Ascending aorta (tissue), 2 donors: ENCODE measurements at regions not wholly inside any gene's neighbourhood (a gene's known extent, or its start where the extent isn't known, plus 50 kb on each side); places are given as distances from the start of the nearest gene placed in this dataset.
"Not testable (repeated sequence)": the region's sequence is repeated elsewhere in the genome, so short reads cannot be mapped to it uniquely, and the experiment has no call there.

Experiments
- DNase-seq, 2 donors: peaks; one replicate each; pipeline ENCODE4 v3.0.0-alpha.2; 2019; ENCODE audit warnings: low spot score in 2 of 2
- H3K27ac ChIP-seq, 2 donors: fragments of 200-600 bp; sonication (generic); one replicate each; pipeline ENCODE4 v1.5.1; 2016 to 2017; ENCODE audit warnings: mild to moderate bottlenecking in 1 of 2
- H3K27me3 ChIP-seq: fragments of 200-600 bp; sonication (generic); one replicate; pipeline ENCODE4 v1.5.1; 2017
- H3K36me3 ChIP-seq, 2 donors: fragments of 200-600 bp; sonication (generic); one replicate each; pipeline ENCODE4 v1.5.1; 2016
- H3K4me1 ChIP-seq, 2 donors: fragments of 200-600 bp; sonication (generic); one replicate each; pipeline ENCODE4 v1.5.1; 2016 to 2017; ENCODE audit warnings: mild to moderate bottlenecking in 1 of 2
- H3K4me3 ChIP-seq, 2 donors: fragments of 200-600 bp; sonication (generic); one replicate each; pipeline ENCODE4 v1.5.1; 2016 to 2017; ENCODE audit warnings: mild to moderate bottlenecking in 1 of 2
- H3K9me3 ChIP-seq, 2 donors: fragments of 200-600 bp; sonication (generic); one replicate each; pipeline ENCODE4 v1.5.1; 2016
- CTCF ChIP-seq, 3 experiments: fragments of 200-600 bp in 2 of 3; fragments of 450-650 bp in 1 of 3; sonication (generic) in 2 of 3; IDR thresholded peaks; one replicate each; pipeline ENCODE4 v1.5.1; 2016 to 2019; ENCODE audit warnings: antibody characterized with exemption in 3 of 3, mild to moderate bottlenecking in 1 of 3, moderate library complexity in 1 of 3
- intact Hi-C: fragments of 100-400 bp; cut with DNase I; formaldehyde crosslinking; loops from one replicate; pipeline ENCODE4 v1.15.1; 2023

GRCh38 chr4:12105519-12105918 lies 676.8 kb upstream of the HS3ST1 start:
- H3K27me3 ChIP-seq, result no peaks in the 10 kb centered on the region
- H3K27ac ChIP-seq, result no peak overlapping the region
- no peaks in the 10 kb centered on the region for H3K9me3 ChIP-seq
- TF ChIP-seq CTCF (IDR thresholded peaks at IDR 0.05), result no peak
- H3K36me3 ChIP-seq, result no peaks in the 10 kb centered on the region
- no peak overlapping the region for H3K4me3 ChIP-seq
- no peaks in the 10 kb centered on the region for H3K4me1 ChIP-seq
- no peak for DNase-seq
- intact Hi-C loops, result no loop called here

GRCh38 chr4:12089920-12090319 lies 661.2 kb upstream of the HS3ST1 start:
- H3K9me3 ChIP-seq, H3K36me3 ChIP-seq, H3K27me3 ChIP-seq, H3K27ac ChIP-seq, DNase-seq, intact Hi-C loops, H3K4me1 ChIP-seq, H3K4me3 ChIP-seq: not testable (repeated sequence)

DNA sequence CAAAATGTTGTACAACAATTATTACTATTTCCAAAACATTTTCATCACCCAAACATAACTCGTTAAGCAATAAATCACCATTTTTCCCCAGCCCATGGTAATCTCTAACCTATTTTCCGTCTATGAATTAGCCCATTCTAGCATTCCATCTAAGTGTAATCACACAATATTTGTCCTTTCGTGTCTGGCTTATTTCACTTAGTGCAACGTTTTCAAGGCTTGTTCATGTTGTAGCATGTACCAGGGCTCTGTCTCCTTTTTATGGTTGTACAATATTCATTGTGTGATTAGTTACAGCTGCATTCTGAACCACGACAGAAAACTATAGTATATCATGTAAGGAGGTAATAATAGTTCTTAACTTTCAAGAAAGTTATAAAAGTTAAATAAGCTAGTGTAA lies 656.0 kb upstream of the HS3ST1 start:
- no peak for TF ChIP-seq CTCF (IDR thresholded peaks at IDR 0.05)
- Histone ChIP-seq H3K27me3 (no peaks in the 10 kb centered on the region), H3K36me3 (no peaks in the 10 kb centered on the region), H3K27ac (no peak overlapping the region), H3K4me1 (no peaks in the 10 kb centered on the region), H3K9me3 (no peaks in the 10 kb centered on the region), H3K4me3 (no peak overlapping the region)
- no peak for DNase-seq
- intact Hi-C loops, result no loop called here

DNA sequence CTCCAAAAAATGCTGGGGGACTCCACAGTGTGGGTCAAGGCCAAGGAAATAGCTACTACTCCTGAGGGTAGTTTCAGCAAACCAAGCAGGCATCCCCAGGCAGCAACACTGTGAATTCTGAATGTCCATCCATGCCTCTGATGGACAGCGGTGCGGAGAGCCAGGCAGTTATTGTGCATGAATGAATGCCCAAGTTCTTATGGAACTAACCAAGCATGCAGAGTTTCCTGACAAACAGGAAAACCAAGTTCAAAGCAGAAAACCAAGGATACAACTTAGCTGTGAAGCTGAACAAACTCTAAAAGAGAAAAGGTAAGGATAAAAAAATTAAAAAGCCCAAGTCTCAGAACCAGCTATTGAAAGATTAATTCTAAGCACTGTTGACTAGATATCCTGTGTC lies 642.6 kb upstream of the HS3ST1 start:
- H3K27ac ChIP-seq, result no peak overlapping the region
- no peaks in the 10 kb centered on the region for H3K4me1 ChIP-seq
- H3K4me3 ChIP-seq, result no peak overlapping the region
- H3K9me3 ChIP-seq, result no peaks in the 10 kb centered on the region
- no peak for DNase-seq
- TF ChIP-seq CTCF (IDR thresholded peaks at IDR 0.05), result no peak
- intact Hi-C loops, result no loop called here
- H3K27me3 ChIP-seq, result no peaks in the 10 kb centered on the region
- no peaks in the 10 kb centered on the region for H3K36me3 ChIP-seq

DNA sequence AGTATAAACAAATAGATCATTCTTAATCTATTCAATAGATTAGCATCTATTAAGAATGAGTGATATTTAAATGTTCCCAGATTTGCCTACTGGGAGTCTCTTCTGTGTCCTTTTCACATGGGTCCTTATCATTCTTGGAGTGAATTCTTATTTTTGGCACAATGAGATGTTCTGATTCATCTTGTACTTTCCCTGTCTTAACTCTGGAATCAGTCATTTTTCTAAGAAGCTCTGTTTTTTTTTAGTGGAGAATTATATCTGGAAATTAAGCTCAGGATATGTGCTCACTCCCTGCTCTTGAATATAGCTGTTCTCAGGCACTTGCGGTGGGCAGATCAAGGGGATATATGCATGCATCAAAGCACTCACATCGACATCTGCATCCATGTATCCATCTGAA lies 625.3 kb upstream of the HS3ST1 start:
- no peaks in the 10 kb centered on the region for H3K4me1 ChIP-seq
- no peak for DNase-seq
- H3K27me3 ChIP-seq, result no peaks in the 10 kb centered on the region
- intact Hi-C loops, result no loop called here
- H3K36me3 ChIP-seq, result no peaks in the 10 kb centered on the region
- no peak overlapping the region for H3K27ac ChIP-seq
- no peaks in the 10 kb centered on the region for H3K9me3 ChIP-seq
- H3K4me3 ChIP-seq, result no peak overlapping the region
- TF ChIP-seq CTCF (IDR thresholded peaks at IDR 0.05), result no peak

GRCh38 chr4:12053556-12053955 lies 624.9 kb upstream of the HS3ST1 start:
- Histone ChIP-seq H3K36me3 (no peaks in the 10 kb centered on the region), H3K27me3 (no peaks in the 10 kb centered on the region), H3K4me3 (no peak overlapping the region), H3K4me1 (no peaks in the 10 kb centered on the region), H3K27ac (no peak overlapping the region), H3K9me3 (no peaks in the 10 kb centered on the region)
- intact Hi-C loops, result no loop called here
- DNase-seq, result no peak
- TF ChIP-seq CTCF (IDR thresholded peaks at IDR 0.05), result no peak
